PFSK-1 (cell line): ENCODE measurements at regions not wholly inside any gene's neighbourhood (a gene's known extent, or its start where the extent isn't known, plus 50 kb on each side); places are given as distances from the start of the nearest gene placed in this dataset.

Experiments used
- FOXP2 ChIP-seq: optimal IDR thresholded peaks from 2 replicates; pipeline ENCODE3; 2011; ENCODE audit warnings: borderline replicate concordance, control low read depth, inconsistent platforms; ENCODE audit not compliant: insufficient read depth; ENCODE audit errors: extremely low read length, extremely low read depth
- POLR2AphosphoS5 ChIP-seq: IDR thresholded peaks from 2 replicates; pipeline ENCODE4 v1.6.1; 2012; ENCODE audit warnings: low read depth, mild to moderate bottlenecking, control low read depth, low read length, moderate library complexity
- SIN3A ChIP-seq: IDR thresholded peaks from 2 replicates; pipeline ENCODE4 v1.6.1; 2012; ENCODE audit warnings: mild to moderate bottlenecking, low read length, moderate library complexity, borderline replicate concordance; ENCODE audit not compliant: insufficient read depth
- TAF1 ChIP-seq: IDR thresholded peaks from 2 replicates; pipeline ENCODE4 v1.6.1; 2012; ENCODE audit warnings: low read length, control low read depth, borderline replicate concordance; ENCODE audit not compliant: insufficient read depth
- TF ChIP-seq, protein P1 (sequence below), 2 experiments: IDR thresholded peaks; 2 replicates each; pipeline versions ENCODE4 v1.6.1 to v1.8.0; 2011 to 2012; ENCODE audit warnings: low read depth in 2 of 2, low read length in 2 of 2, control low read depth in 1 of 2, inconsistent platforms in 1 of 2, mild to moderate bottlenecking in 1 of 2, moderate library complexity in 1 of 2; ENCODE audit not compliant: insufficient read depth in 1 of 2

DNA sequence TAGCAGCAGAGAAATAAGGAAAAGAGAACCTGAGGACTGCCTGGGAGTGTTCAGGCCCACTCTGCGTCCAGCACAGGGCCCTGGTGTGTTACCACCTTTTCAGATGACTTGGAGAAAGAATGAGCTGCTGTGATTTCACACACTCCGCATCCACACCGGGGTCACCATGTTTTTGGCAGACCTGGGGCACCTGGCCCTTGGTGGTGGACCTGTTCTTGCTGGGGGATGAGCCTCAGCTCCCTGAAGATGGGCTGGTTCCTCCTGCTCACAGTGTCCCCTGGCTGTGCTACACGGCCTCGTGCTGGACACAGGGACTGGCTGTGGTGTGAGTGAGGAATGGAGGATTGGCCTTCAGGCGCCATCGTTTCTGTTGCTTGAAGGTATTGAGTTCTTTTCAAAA lies 1381.4 kb downstream of the TBC1D22A start:
- TF ChIP-seq TAF1 (no peak), POLR2AphosphoS5 (no peak), SIN3A (no peak), FOXP2 (no peak)
- TF ChIP-seq, protein P1, sequence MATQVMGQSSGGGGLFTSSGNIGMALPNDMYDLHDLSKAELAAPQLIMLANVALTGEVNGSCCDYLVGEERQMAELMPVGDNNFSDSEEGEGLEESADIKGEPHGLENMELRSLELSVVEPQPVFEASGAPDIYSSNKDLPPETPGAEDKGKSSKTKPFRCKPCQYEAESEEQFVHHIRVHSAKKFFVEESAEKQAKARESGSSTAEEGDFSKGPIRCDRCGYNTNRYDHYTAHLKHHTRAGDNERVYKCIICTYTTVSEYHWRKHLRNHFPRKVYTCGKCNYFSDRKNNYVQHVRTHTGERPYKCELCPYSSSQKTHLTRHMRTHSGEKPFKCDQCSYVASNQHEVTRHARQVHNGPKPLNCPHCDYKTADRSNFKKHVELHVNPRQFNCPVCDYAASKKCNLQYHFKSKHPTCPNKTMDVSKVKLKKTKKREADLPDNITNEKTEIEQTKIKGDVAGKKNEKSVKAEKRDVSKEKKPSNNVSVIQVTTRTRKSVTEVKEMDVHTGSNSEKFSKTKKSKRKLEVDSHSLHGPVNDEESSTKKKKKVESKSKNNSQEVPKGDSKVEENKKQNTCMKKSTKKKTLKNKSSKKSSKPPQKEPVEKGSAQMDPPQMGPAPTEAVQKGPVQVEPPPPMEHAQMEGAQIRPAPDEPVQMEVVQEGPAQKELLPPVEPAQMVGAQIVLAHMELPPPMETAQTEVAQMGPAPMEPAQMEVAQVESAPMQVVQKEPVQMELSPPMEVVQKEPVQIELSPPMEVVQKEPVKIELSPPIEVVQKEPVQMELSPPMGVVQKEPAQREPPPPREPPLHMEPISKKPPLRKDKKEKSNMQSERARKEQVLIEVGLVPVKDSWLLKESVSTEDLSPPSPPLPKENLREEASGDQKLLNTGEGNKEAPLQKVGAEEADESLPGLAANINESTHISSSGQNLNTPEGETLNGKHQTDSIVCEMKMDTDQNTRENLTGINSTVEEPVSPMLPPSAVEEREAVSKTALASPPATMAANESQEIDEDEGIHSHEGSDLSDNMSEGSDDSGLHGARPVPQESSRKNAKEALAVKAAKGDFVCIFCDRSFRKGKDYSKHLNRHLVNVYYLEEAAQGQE (IDR thresholded peaks at IDR 0.05; ENCODE audit: insufficient read depth in 1 of 2, low read depth in 2 of 2, low read length in 2 of 2) = no peak
